SK-N-MC (cell line): ENCODE measurements at regions not wholly inside any gene's neighbourhood (a gene's known extent, or its start where the extent isn't known, plus 50 kb on each side); places are given as distances from the start of the nearest gene placed in this dataset.

ENCODE experiments used
- EZH2 ChIP-seq: fragments of 200-600 bp; sonication (generic); IDR thresholded peaks from one replicate; pipeline ENCODE4 v1.6.1; 2017; ENCODE audit warnings: antibody characterized with exemption
- FOXP2 ChIP-seq: optimal IDR thresholded peaks from 2 replicates; pipeline ENCODE3; 2011; ENCODE audit warnings: mild to moderate bottlenecking, moderate library complexity; ENCODE audit not compliant: insufficient read depth; ENCODE audit errors: extremely low read length, control extremely low read depth
- POLR2AphosphoS5 ChIP-seq: IDR thresholded peaks from 2 replicates; pipeline ENCODE4 v1.6.1; 2012; ENCODE audit warnings: mild to moderate bottlenecking, low read depth, low read length, borderline replicate concordance

- no peak for TF ChIP-seq POLR2AphosphoS5
- TF ChIP-seq EZH2: no peak
- TF ChIP-seq FOXP2: no peak
Observed at GRCh38 chr7:43042302-43042701, 70.1 kb upstream of the HECW1 start.
